Upper lobe of left lung (tissue), 4 donors: ENCODE measurements at regions not wholly inside any gene's neighbourhood (a gene's known extent, or its start where the extent isn't known, plus 50 kb on each side); places are given as distances from the start of the nearest gene placed in this dataset.

Experiments used
- CTCF ChIP-seq, 6 experiments: fragments of 450-650 bp in 4 of 6; fragments of 200-600 bp in 2 of 6; sonication (generic) in 2 of 6; IDR thresholded peaks; one replicate each; pipeline ENCODE4 v1.5.1; 2016 to 2019; ENCODE audit warnings: antibody characterized with exemption in 6 of 6
- EP300 ChIP-seq, 4 donors: sonication (generic); formaldehyde crosslinking; IDR thresholded peaks; one replicate each; pipeline ENCODE4 v1.5.1; 2017; ENCODE audit warnings: antibody characterized with exemption in 4 of 4, control low read depth in 2 of 4
- POLR2A ChIP-seq, 4 donors: fragments of 450-650 bp; IDR thresholded peaks; one replicate each; pipeline ENCODE4 v1.5.1; 2016 to 2017; ENCODE audit warnings: antibody characterized with exemption in 4 of 4, mild to moderate bottlenecking in 2 of 4
- POLR2AphosphoS5 ChIP-seq, 2 donors: sonication (generic); formaldehyde crosslinking; IDR thresholded peaks; one replicate each; pipeline ENCODE4 v1.5.1; 2017; ENCODE audit warnings: antibody characterized with exemption in 2 of 2

GRCh38 chr13:40121722-40122121, 466.3 kb downstream of the COG6 start:
- TF ChIP-seq CTCF (IDR thresholded peaks at IDR 0.05) = no peak
- no peak for TF ChIP-seq POLR2A (IDR thresholded peaks at IDR 0.05)
- no peak for TF ChIP-seq EP300 (IDR thresholded peaks at IDR 0.05)
- TF ChIP-seq POLR2AphosphoS5 (IDR thresholded peaks at IDR 0.05) = no peak
